ENCODE measurements at regions not wholly inside any gene's neighbourhood (a gene's known extent, or its start where the extent isn't known, plus 50 kb on each side); places are given as distances from the start of the nearest gene placed in this dataset.

DNA sequence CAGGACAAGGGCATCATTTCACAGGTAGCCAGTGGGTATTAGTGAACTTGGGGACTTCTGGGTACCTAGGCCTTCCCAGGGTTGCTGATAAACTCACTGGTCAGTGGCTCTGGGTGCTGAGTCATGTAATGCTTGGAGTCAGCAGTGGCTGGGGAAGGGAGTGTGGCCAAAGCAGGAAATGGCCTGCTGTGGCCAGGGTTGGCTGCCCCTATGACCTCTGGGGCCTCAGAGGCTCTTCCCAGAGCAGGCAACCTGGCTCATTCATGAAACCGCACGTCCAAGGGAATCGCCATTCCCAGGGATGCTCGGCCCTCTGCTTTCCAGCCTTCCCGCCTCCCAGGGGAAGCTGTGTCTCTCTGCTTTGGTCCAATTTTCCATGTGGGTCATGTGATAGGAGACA lies 294.9 kb downstream of the DYSF start:
- Histone ChIP-seq H3K27ac (ENCODE audit: low read length) (peak overlapping the region; percentile 5; the same call in 1 of the 2 replicates), H3K36me3 (ENCODE audit: control insufficient read depth, insufficient read depth, low read length) (no peaks in the 10 kb centered on the region), H3K27me3 (ENCODE audit: control insufficient read depth, insufficient read depth, low read length) (no peaks in the 10 kb centered on the region), H3K4me3 (ENCODE audit: low read depth in 2 of 2, low read length in 2 of 2) (no peak overlapping the region), H3K4me1 (ENCODE audit: control insufficient read depth, insufficient read depth, low read length) (peaks cover 46% of the 10 kb centered on the region), H3K9me3 (ENCODE audit: control insufficient read depth, insufficient read depth, low read depth, low read length) (no peaks in the 10 kb centered on the region; the same call in 1 of the 2 replicates)
- ATAC-seq: no peak
- CTCF ChIA-PET: no interaction called here
- no peak for DNase-seq (ENCODE audit: low read depth, low spot score)
- in situ Hi-C loops (cut with HindIII; ENCODE audit: low pct_unique_long_range_greater_than_20kb, low sequenced_read_pairs): no loop called here
- intact Hi-C loops (cut with micrococcal nuclease; ENCODE audit: unreplicated experiment): no loop called here
- BruUV-seq (replicated peaks): no TSS peak
- POLR2A ChIA-PET: no interaction called here
- TF ChIP-seq, protein P1, sequence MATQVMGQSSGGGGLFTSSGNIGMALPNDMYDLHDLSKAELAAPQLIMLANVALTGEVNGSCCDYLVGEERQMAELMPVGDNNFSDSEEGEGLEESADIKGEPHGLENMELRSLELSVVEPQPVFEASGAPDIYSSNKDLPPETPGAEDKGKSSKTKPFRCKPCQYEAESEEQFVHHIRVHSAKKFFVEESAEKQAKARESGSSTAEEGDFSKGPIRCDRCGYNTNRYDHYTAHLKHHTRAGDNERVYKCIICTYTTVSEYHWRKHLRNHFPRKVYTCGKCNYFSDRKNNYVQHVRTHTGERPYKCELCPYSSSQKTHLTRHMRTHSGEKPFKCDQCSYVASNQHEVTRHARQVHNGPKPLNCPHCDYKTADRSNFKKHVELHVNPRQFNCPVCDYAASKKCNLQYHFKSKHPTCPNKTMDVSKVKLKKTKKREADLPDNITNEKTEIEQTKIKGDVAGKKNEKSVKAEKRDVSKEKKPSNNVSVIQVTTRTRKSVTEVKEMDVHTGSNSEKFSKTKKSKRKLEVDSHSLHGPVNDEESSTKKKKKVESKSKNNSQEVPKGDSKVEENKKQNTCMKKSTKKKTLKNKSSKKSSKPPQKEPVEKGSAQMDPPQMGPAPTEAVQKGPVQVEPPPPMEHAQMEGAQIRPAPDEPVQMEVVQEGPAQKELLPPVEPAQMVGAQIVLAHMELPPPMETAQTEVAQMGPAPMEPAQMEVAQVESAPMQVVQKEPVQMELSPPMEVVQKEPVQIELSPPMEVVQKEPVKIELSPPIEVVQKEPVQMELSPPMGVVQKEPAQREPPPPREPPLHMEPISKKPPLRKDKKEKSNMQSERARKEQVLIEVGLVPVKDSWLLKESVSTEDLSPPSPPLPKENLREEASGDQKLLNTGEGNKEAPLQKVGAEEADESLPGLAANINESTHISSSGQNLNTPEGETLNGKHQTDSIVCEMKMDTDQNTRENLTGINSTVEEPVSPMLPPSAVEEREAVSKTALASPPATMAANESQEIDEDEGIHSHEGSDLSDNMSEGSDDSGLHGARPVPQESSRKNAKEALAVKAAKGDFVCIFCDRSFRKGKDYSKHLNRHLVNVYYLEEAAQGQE (IDR thresholded peaks at IDR 0.05; ENCODE audit: insufficient read depth in 1 of 2, low read depth in 2 of 2, low read length in 1 of 2): no peak
- TF ChIP-seq, protein P2, sequence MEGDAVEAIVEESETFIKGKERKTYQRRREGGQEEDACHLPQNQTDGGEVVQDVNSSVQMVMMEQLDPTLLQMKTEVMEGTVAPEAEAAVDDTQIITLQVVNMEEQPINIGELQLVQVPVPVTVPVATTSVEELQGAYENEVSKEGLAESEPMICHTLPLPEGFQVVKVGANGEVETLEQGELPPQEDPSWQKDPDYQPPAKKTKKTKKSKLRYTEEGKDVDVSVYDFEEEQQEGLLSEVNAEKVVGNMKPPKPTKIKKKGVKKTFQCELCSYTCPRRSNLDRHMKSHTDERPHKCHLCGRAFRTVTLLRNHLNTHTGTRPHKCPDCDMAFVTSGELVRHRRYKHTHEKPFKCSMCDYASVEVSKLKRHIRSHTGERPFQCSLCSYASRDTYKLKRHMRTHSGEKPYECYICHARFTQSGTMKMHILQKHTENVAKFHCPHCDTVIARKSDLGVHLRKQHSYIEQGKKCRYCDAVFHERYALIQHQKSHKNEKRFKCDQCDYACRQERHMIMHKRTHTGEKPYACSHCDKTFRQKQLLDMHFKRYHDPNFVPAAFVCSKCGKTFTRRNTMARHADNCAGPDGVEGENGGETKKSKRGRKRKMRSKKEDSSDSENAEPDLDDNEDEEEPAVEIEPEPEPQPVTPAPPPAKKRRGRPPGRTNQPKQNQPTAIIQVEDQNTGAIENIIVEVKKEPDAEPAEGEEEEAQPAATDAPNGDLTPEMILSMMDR (IDR thresholded peaks at IDR 0.05): no peak
- no peak for TF ChIP-seq TCF7L2 (IDR thresholded peaks at IDR 0.05; ENCODE audit: low read depth, low read length)
- TF ChIP-seq POLR2AphosphoS5 (IDR thresholded peaks at IDR 0.05; ENCODE audit: low read depth, low read length): no peak
- TF ChIP-seq SIN3A (IDR thresholded peaks at IDR 0.05; ENCODE audit: borderline replicate concordance, insufficient read depth, low read depth, low read length): no peak

DNA sequence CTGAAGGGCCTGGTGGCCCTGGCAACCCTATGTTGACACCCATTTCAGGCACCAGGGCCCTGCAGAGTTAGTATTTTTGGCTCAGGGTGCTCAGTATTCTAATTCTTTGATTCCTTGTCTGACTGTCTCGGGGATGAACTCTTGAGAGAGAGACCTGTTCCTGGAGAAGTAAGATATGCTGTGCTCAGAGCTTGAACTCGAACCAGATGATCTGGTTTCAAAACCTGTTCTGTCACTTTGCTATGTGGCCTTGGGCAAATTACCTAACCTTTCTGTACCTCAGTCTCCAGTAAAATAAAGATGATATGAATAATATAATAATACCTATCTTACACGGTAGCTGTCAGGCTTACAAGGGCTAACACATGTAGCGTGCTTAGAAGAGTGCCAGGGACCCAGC lies 294.2 kb downstream of the DYSF start:
- H3K4me3 ChIP-seq (ENCODE audit: low read depth in 2 of 2, low read length in 2 of 2): no peak overlapping the region
- no peaks in the 10 kb centered on the region for H3K36me3 ChIP-seq (ENCODE audit: control insufficient read depth, insufficient read depth, low read length)
- in situ Hi-C loops (cut with HindIII; ENCODE audit: low pct_unique_long_range_greater_than_20kb, low sequenced_read_pairs) (no loop called here), intact Hi-C loops (cut with micrococcal nuclease; ENCODE audit: unreplicated experiment) (no loop called here)
- H3K9me3 ChIP-seq (ENCODE audit: control insufficient read depth, insufficient read depth, low read depth, low read length): no peaks in the 10 kb centered on the region; the same call in 1 of the 2 replicates
- no TSS peak for BruUV-seq (replicated peaks)
- POLR2A ChIA-PET: interaction anchor here (0.6 kb wide), 1 partner anchor 13 kb away, joined by 3 read pairs; no protein-coding TSS in a partner anchor
- H3K27ac ChIP-seq (ENCODE audit: low read length): peak overlapping the region; percentile 55
- ATAC-seq: no peak
- CTCF ChIA-PET: no interaction called here
- H3K27me3 ChIP-seq (ENCODE audit: control insufficient read depth, insufficient read depth, low read length): no peaks in the 10 kb centered on the region
- H3K4me1 ChIP-seq (ENCODE audit: control insufficient read depth, insufficient read depth, low read length): peaks cover 53% of the 10 kb centered on the region
- DNase-seq (ENCODE audit: low read depth, low spot score): no peak
- TF ChIP-seq TCF7L2 (IDR thresholded peaks at IDR 0.05; ENCODE audit: low read depth, low read length): no peak

DNA sequence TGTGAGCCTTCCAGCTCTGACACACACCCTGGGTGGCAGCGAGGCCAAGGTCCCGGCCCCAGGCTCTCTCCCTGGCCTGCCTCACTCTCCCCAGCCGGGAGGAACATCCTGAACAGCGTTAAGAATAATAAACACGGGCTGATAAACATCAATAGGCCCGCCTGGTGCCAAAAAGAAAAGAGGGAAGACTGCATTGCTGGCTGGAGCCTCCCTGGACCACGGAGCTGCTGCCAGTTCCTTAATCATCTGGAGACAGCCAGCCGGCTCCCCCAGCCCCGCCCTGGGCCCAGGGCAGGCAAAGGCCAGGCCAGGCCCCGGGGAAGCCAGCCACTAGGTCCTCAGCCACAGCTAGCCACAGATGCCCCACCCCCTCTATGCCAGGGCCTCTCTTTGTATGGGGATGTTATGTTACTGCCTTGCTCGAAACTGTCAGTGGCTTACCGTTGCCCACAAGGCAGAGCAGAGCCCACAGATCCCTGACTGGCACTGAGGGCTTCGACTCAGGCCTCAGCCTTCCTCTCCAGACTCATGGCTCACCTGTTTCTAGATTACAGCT lies 293.7 kb downstream of the DYSF start:
- ATAC-seq: peak; percentile 87
- ChIA-PET CTCF (no interaction called here), POLR2A (interaction anchor here (0.6 kb wide), 1 partner anchor 13 kb away, joined by 3 read pairs; no protein-coding TSS in a partner anchor)
- DNase-seq (ENCODE audit: low read depth, low spot score): no peak
- H3K4me1 ChIP-seq (ENCODE audit: control insufficient read depth, insufficient read depth, low read length): peaks cover 58% of the 10 kb centered on the region
- no peaks in the 10 kb centered on the region; the same call in 1 of the 2 replicates for H3K9me3 ChIP-seq (ENCODE audit: control insufficient read depth, insufficient read depth, low read depth, low read length)
- H3K36me3 ChIP-seq (ENCODE audit: control insufficient read depth, insufficient read depth, low read length): no peaks in the 10 kb centered on the region
- peak overlapping the region; percentile 55 for H3K27ac ChIP-seq (ENCODE audit: low read length)
- no TSS peak for BruUV-seq (replicated peaks)
- intact Hi-C loops (cut with micrococcal nuclease; ENCODE audit: unreplicated experiment): no loop called here
- H3K4me3 ChIP-seq (ENCODE audit: low read depth in 2 of 2, low read length in 2 of 2): no peak overlapping the region
- TF ChIP-seq SIN3A (IDR thresholded peaks at IDR 0.05; ENCODE audit: borderline replicate concordance, insufficient read depth, low read depth, low read length) (no peak), POLR2AphosphoS5 (IDR thresholded peaks at IDR 0.05; ENCODE audit: low read depth, low read length) (peak; percentile 48; the same call in 1 of the 2 replicates), TCF7L2 (IDR thresholded peaks at IDR 0.05; ENCODE audit: low read depth, low read length) (peak; percentile 92)
- in situ Hi-C loops (cut with HindIII; ENCODE audit: low pct_unique_long_range_greater_than_20kb, low sequenced_read_pairs): no loop called here
- no peaks in the 10 kb centered on the region for H3K27me3 ChIP-seq (ENCODE audit: control insufficient read depth, insufficient read depth, low read length)
